ENCODE measurements at regions not wholly inside any gene's neighbourhood (a gene's known extent, or its start where the extent isn't known, plus 50 kb on each side); places are given as distances from the start of the nearest gene placed in this dataset.

DNA sequence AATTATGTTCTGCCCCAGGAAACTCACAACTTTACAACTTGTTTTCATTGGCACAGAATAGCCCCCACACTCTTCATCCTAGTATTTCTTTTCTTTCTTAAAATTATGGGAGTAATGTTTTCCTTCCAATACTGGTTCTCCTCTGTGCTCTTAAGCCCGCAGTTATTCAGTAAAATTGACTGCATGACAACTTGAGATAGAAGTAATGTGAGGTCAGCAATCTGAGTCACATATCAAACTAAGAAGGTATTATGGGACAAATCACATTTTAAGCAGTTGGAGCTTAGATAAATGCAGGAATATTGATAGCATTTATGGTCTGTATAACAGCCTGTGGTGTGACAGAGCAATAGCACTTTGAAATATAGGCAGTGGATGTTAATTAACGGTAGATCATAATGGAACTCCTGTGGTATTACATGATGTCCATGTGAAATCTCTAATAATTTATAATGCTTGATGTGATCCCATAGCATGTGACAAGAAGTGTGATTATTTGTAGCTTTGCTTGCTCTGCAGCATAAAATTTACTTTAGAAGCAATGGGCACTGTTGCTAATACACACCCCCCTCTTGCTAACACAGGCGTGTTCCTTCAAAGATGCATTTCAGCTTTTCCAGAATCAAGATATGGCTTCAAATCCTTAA lies 351.4 kb upstream of the CDH20 start:
- no peaks in the 10 kb centered on the region for H3K4me1 Mint-ChIP-seq
- no peaks in the 10 kb centered on the region for H3K27me3 Mint-ChIP-seq
- H3K27ac Mint-ChIP-seq: no peak overlapping the region
- no peak overlapping the region for H3K4me3 Mint-ChIP-seq
- intact Hi-C loops (cut with micrococcal nuclease): no loop called here
- no peak for DNase-seq
- H3K36me3 Mint-ChIP-seq (ENCODE audit: low read depth): no peaks in the 10 kb centered on the region
- H3K9me3 Mint-ChIP-seq: no peaks in the 10 kb centered on the region

DNA sequence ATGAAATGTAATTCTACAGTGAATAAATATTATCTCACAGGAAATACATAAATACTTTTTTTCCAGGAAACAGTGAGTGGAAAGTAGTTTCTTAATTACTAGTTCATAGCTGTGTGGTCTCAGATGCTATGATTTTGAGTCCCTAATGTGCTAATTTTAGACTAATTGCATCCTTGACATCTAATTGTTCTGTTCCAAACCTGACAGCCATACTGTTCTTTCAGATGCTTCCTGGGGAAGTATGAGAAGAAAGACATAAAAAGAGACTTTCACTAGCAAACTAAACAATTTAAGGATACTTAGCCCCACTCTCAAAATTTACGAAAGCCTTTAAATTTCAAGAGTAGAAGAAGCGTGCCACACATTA lies 350.9 kb upstream of the CDH20 start:
- Mint-ChIP-seq H3K4me1 (no peaks in the 10 kb centered on the region), H3K4me3 (no peak overlapping the region)

DNA sequence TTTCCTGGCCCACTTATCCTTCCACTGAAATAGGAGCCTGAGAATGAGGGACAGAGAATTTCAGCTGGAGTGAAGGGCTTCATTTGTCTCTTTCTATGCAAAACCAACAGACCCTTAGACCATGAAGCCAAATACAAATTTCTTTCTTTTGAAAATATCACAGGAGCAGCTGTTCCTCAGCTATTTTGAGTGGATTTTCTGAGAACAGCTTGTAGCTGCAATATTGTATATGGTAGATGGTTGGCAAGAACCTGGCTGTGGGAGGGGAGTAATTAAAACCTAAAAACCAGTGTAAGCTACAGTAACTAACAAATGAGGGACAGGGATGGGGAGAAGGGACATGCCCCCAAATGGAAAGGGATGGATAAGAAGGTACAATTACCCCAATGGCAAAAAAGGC lies 350.3 kb upstream of the CDH20 start:
- Mint-ChIP-seq H3K27ac (no peak overlapping the region), H3K4me3 (no peak overlapping the region), H3K4me1 (no peaks in the 10 kb centered on the region), H3K9me3 (no peaks in the 10 kb centered on the region), H3K27me3 (no peaks in the 10 kb centered on the region), H3K36me3 (ENCODE audit: low read depth) (no peaks in the 10 kb centered on the region)
- intact Hi-C loops (cut with micrococcal nuclease): no loop called here
- no peak for DNase-seq

More for the DNA sequence above, 350.9 kb upstream of the CDH20 start:
- Mint-ChIP-seq H3K27ac (no peak overlapping the region), H3K27me3 (no peaks in the 10 kb centered on the region), H3K36me3 (ENCODE audit: low read depth) (no peaks in the 10 kb centered on the region), H3K9me3 (no peaks in the 10 kb centered on the region)
- DNase-seq: no peak
- intact Hi-C loops (cut with micrococcal nuclease): no loop called here

DNA sequence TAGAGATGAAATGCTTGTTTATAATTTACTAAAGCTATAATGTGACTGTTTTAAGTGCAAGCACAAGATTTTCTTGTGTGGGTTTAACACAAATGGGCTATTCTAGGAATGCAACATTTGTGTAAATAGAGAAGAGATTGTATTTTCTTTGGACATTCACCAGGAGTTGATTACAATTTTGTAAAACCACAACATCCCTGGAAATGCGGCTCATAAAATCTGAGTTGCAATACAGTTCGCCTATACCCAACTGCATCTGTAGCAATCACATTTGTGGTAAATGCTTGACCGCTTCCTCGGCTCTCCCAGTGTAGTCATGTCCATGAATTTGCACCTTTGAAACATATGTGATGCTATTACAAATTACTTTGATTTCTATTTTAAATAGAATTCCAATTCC lies 348.7 kb upstream of the CDH20 start:
- H3K27me3 Mint-ChIP-seq: no peaks in the 10 kb centered on the region
- no peaks in the 10 kb centered on the region for H3K4me1 Mint-ChIP-seq
- intact Hi-C loops (cut with micrococcal nuclease): no loop called here
- no peaks in the 10 kb centered on the region for H3K36me3 Mint-ChIP-seq (ENCODE audit: low read depth)
- H3K4me3 Mint-ChIP-seq: no peak overlapping the region
- no peaks in the 10 kb centered on the region for H3K9me3 Mint-ChIP-seq
- H3K27ac Mint-ChIP-seq: no peak overlapping the region
- no peak for DNase-seq

DNA sequence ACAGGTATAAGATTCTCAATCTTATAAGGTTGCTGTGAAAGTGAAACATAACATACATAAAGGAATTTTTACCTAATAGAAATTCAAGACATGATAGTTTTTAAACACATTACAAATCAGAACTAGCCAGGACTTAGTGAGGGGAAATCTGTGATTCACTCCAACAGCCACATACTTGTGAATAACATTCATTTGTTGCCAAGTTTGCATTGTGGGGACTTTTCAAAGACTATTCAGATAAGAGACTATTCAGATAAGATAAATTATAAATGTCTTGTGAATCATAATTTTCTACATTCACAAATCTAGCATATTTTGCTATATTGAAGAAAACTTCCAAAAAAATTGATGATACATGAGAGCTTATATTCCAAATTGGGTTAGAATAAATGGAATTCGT lies 345.3 kb upstream of the CDH20 start:
- no peak for DNase-seq
- Mint-ChIP-seq H3K36me3 (ENCODE audit: low read depth) (no peaks in the 10 kb centered on the region), H3K4me3 (no peak overlapping the region), H3K27ac (no peak overlapping the region), H3K4me1 (no peaks in the 10 kb centered on the region), H3K27me3 (no peaks in the 10 kb centered on the region), H3K9me3 (peaks cover under 1% of the 10 kb centered on the region)
- intact Hi-C loops (cut with micrococcal nuclease): no loop called here

DNA sequence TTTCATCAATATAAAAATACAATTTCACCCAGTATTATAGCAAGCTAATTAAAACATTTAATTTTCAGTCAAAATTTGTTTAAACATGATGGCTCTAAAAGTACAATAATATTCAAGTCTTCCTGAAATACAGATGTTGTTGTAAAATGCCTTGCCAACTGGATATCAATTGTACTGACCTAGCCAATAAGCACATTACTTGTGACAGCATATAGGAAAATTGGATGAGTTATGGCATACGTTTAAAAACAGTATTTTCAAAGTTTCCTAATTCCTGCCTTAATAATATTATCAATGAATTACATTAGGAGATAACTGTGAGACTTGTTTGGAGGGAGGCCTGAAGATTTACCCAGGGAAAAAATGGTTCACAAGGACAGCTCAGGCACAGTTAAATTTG lies 336.9 kb upstream of the CDH20 start:
- Mint-ChIP-seq H3K27ac (no peak overlapping the region), H3K9me3 (peaks cover 6% of the 10 kb centered on the region), H3K36me3 (ENCODE audit: low read depth) (no peaks in the 10 kb centered on the region), H3K4me3 (no peak overlapping the region), H3K27me3 (no peaks in the 10 kb centered on the region), H3K4me1 (no peaks in the 10 kb centered on the region)
- intact Hi-C loops (cut with micrococcal nuclease): no loop called here
- DNase-seq: no peak

DNA sequence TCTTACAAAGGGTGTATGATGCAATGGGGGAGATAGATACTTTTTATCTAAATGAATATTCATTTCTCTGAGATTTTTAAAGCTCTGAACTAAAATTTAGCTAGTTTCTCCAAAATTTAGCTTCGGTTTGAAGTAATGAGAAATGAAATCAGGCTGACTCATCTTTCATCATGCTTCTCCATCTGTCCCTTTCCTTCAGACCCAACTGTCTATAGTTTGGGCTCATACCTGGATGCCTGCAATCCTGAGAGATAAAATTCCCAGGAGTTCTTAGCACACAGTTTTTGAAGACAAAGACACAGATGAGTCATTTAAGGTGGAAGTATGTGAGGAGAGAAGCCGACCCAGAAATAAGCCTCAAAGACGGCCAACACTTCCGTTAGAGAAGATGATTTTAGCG lies 336.4 kb upstream of the CDH20 start:
- intact Hi-C loops (cut with micrococcal nuclease): no loop called here
- no peaks in the 10 kb centered on the region for H3K27me3 Mint-ChIP-seq
- no peak overlapping the region for H3K4me3 Mint-ChIP-seq
- H3K36me3 Mint-ChIP-seq (ENCODE audit: low read depth): no peaks in the 10 kb centered on the region
- DNase-seq: no peak
- peaks cover 6% of the 10 kb centered on the region for H3K9me3 Mint-ChIP-seq
- H3K4me1 Mint-ChIP-seq: no peaks in the 10 kb centered on the region
- H3K27ac Mint-ChIP-seq: no peak overlapping the region

DNA sequence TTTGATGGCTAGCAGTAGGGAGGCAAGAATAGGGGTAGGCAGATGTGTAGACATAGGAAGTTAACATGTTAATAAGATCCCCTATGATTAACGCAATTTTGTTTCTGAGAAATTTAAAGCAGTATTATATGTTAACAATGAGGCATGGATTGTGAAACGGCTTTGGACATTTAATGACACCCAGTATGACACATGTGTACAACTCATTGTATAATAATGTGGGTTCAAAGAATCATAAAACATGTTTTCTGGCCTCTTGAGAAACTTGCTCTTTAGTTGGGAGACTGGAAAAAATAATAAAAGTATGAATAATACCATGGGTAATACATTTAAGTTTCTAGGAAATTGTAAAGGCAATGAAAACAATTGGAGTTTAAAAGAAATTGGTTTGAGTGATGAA lies 332.1 kb upstream of the CDH20 start:
- Mint-ChIP-seq H3K36me3 (ENCODE audit: low read depth) (no peaks in the 10 kb centered on the region), H3K27me3 (no peaks in the 10 kb centered on the region), H3K27ac (no peak overlapping the region), H3K4me1 (no peaks in the 10 kb centered on the region), H3K4me3 (no peak overlapping the region), H3K9me3 (peaks cover 3% of the 10 kb centered on the region)
- intact Hi-C loops (cut with micrococcal nuclease): no loop called here
- DNase-seq: no peak

DNA sequence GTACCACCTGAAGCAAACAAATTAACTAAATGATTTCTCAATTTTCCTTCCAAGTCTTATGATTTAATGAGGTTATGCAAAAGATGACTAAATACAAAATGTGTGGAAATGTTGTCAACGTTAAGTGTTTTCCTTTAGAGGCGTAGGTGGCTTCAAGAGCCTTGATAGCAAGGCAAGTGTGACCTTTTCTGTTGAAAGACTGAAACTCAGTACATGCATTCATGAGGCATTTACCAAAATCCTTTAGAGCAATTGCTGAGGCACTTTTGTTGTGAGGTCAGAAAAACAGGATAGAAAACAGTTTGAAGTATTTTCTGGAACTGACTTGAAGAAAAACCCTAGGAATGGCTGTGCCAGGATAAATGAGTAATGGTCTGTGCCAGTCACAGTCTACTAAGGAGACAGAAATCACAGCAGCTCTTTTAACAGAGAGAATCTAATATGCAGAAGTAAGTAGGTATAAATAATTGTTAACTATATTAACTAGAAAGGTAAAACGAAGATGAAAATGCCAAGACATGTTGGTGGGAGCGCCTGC lies 326.5 kb upstream of the CDH20 start:
- Mint-ChIP-seq H3K9me3 (no peaks in the 10 kb centered on the region), H3K4me1 (no peaks in the 10 kb centered on the region), H3K36me3 (ENCODE audit: low read depth) (no peaks in the 10 kb centered on the region), H3K27ac (no peak overlapping the region), H3K27me3 (no peaks in the 10 kb centered on the region), H3K4me3 (no peak overlapping the region)
- DNase-seq: no peak
- intact Hi-C loops (cut with micrococcal nuclease): no loop called here

DNA sequence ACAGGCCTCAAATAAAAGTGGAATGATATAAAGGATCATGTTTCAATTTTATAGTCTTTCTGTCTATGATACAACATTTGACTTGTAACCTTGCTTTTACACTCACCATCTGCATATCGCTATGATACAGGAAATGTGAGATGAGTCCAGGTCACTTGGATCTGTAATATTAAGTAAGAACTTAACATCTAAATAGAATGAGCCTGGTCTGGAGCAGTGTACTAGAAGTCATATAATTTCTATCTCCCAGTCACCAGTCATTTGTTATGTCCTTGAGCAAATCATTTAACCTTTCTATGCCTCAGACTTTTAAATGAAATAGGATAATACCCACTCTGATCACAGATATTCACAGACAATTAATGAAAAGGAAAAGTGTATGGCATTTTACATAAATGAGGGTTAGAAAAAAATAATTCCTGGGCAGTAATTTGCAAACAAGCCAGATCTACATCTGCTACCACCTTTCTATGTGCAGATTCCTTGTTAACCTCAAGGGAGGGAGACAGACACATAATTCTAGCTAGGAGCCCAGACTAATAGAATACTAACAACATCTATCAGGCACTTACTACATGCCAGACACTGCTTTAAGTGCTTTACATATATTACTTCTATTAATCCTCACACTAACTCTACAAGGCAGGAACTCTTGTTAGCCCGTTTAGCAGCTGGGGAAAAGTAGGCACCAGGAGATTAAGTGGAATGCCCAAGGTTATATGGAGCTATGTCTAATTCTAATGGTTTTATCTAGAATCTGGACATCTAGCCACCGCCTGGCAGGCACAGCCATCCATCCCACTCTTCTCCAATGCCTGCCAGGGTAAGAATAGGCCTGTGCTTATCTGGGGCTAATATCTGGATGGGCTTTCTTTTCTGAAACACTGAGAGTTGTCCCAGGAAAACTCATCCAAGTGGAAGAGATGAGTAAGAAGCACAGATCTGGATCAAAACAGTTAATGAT lies 313.6 kb upstream of the CDH20 start:
- H3K4me1 Mint-ChIP-seq: no peaks in the 10 kb centered on the region
- intact Hi-C loops (cut with micrococcal nuclease): no loop called here
- DNase-seq: no peak
- H3K27ac Mint-ChIP-seq: no peak overlapping the region
- no peaks in the 10 kb centered on the region for H3K27me3 Mint-ChIP-seq
- no peaks in the 10 kb centered on the region for H3K9me3 Mint-ChIP-seq
- H3K4me3 Mint-ChIP-seq: no peak overlapping the region
- H3K36me3 Mint-ChIP-seq (ENCODE audit: low read depth): no peaks in the 10 kb centered on the region

DNA sequence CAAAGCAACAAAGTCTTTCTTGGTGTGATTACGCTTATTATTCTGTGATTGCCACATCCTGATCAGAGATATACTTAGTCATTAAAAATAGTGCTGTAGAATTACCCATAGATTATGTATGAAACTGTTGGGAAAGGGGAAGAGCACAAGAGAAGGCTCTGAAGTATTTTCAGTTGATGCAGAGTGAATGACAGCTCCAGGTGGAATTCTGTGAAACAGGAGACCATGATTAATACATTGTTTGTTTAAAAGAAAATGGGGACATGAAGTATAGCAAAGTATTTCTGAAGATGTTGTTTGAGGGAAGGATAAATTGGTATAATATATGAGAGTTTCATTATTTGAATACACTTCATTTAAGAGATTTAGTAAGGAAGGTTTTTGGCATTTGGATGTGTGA lies 307.6 kb upstream of the CDH20 start:
- Mint-ChIP-seq H3K27me3 (no peaks in the 10 kb centered on the region), H3K4me1 (no peaks in the 10 kb centered on the region), H3K4me3 (no peak overlapping the region), H3K27ac (no peak overlapping the region), H3K9me3 (peaks cover 9% of the 10 kb centered on the region), H3K36me3 (ENCODE audit: low read depth) (no peaks in the 10 kb centered on the region)
- no peak for DNase-seq
- intact Hi-C loops (cut with micrococcal nuclease): no loop called here

DNA sequence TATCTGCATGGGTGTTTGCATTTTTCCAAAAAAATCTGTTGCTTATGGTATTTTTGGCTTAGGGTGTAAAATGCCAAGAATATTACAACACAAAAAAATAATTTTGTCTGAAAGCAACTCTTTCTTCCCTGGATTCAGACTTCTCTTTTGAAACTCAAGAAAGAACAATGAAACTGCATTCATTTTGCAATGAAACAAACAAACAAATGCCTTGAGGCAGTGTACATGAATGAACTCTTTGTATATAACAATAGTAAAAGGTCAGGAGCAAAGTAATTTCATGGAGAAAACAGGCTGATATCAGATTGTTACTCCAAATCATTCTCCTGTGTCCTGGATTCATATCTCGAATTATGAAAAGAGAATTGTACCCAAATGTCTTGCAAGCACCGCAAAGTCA lies 301.6 kb upstream of the CDH20 start:
- intact Hi-C loops (cut with micrococcal nuclease): no loop called here

DNA sequence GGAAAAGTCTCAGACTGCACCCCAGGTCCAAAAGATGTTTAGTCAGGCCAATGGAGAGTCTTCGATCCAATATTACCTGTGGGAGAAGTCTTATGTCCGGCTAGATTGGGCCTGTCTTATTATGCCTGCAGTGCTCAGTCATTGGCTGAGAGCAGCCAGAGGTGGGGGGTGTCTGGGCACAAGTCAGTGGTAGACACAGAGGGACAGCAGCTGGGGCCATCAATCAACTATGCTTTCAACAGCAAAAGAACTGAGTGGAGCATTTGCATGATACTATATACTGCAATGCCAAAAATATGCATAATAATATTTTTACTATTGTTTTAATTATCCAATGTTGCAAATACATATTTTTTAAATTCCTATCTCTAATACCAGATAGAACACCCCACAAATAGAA lies 298.6 kb upstream of the CDH20 start:
- Mint-ChIP-seq H3K27me3 (no peaks in the 10 kb centered on the region), H3K27ac (no peak overlapping the region), H3K4me3 (no peak overlapping the region), H3K4me1 (no peaks in the 10 kb centered on the region), H3K9me3 (peaks cover 4% of the 10 kb centered on the region), H3K36me3 (ENCODE audit: low read depth) (no peaks in the 10 kb centered on the region)
- no peak for DNase-seq
- intact Hi-C loops (cut with micrococcal nuclease): no loop called here

More for the DNA sequence above, 301.6 kb upstream of the CDH20 start:
- Mint-ChIP-seq H3K27ac (no peak overlapping the region), H3K36me3 (ENCODE audit: low read depth) (no peaks in the 10 kb centered on the region), H3K27me3 (no peaks in the 10 kb centered on the region), H3K4me1 (no peaks in the 10 kb centered on the region), H3K9me3 (peaks cover 4% of the 10 kb centered on the region), H3K4me3 (no peak overlapping the region)
- DNase-seq: no peak

DNA sequence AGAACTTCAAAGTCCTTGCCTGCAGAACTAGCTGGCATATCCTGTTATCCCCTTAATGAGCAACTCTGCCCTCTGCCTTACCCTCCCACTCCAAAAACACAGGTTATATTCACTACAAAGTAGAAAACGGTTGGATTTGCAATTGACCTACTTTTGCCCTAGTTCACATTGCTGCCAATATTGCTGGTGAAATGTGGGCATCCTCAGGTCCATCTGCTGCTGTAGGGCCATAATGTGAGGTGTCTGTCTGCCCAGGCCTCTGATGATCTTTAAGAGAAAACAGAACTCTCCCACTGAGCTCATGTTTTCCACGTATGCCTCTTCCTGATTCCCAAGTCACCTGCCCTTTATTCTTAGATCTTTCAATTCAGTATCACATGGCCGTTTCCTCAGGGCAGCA lies 294.0 kb upstream of the CDH20 start:
- Mint-ChIP-seq H3K4me1 (no peaks in the 10 kb centered on the region), H3K27me3 (no peaks in the 10 kb centered on the region), H3K36me3 (ENCODE audit: low read depth) (no peaks in the 10 kb centered on the region), H3K27ac (no peak overlapping the region), H3K4me3 (no peak overlapping the region), H3K9me3 (no peaks in the 10 kb centered on the region)
- DNase-seq: no peak
- intact Hi-C loops (cut with micrococcal nuclease): no loop called here
